Fibroblast of lung (primary cell): ENCODE measurements at regions not wholly inside any gene's neighbourhood (a gene's known extent, or its start where the extent isn't known, plus 50 kb on each side); places are given as distances from the start of the nearest gene placed in this dataset.

ENCODE experiments used
- DNase-seq, 2 donors: peaks; one replicate each; pipeline versions ENCODE4 v3.0.0 to v3.0.0-alpha.2; 2010; ENCODE audit warnings: low read depth in 2 of 2
- H2AFZ ChIP-seq: 2 replicates; pipeline ENCODE4 v1.5.1; 2012; ENCODE audit warnings: low read length, control low read depth, inconsistent platforms
- H3K27ac ChIP-seq: 2 replicates; pipeline ENCODE4 v1.5.1; 2011; ENCODE audit warnings: low read length, control low read depth; ENCODE audit not compliant: insufficient read depth
- H3K27me3 ChIP-seq: 2 replicates; pipeline ENCODE4 v1.5.1; 2011; ENCODE audit warnings: mild to moderate bottlenecking, low read length; ENCODE audit not compliant: control insufficient read depth, insufficient read depth
- H3K36me3 ChIP-seq: 2 replicates; pipeline ENCODE4 v1.5.1; 2011; ENCODE audit warnings: low read length; ENCODE audit not compliant: control insufficient read depth, insufficient read depth
- H3K4me1 ChIP-seq: 2 replicates; pipeline ENCODE4 v1.5.1; 2011; ENCODE audit warnings: low read length; ENCODE audit not compliant: control insufficient read depth, insufficient read depth; ENCODE audit errors: extremely low read depth
- H3K4me2 ChIP-seq: 2 replicates; pipeline ENCODE4 v1.5.1; 2011; ENCODE audit warnings: low read length, control low read depth; ENCODE audit not compliant: insufficient read depth; ENCODE audit errors: extremely low read depth
- H3K4me3 ChIP-seq, 4 experiments: fragments of 200-600 bp in 1 of 4; sonication (generic) in 1 of 4; replicated peaks in 1 of 4; 2 replicates each; pipeline ENCODE4 v1.5.1; 2011 to 2016; ENCODE audit warnings: low read length in 4 of 4, low read depth in 3 of 4, mild to moderate bottlenecking in 3 of 4, control low read depth in 2 of 4, inconsistent platforms in 1 of 4, mixed read lengths in 1 of 4; ENCODE audit not compliant: insufficient read depth in 1 of 4; ENCODE audit errors: control extremely low read depth in 1 of 4
- H3K79me2 ChIP-seq: 2 replicates; pipeline ENCODE4 v1.5.1; 2012; ENCODE audit warnings: mild to moderate bottlenecking, low read length, inconsistent platforms; ENCODE audit not compliant: control insufficient read depth, insufficient read depth
- H3K9ac ChIP-seq: 2 replicates; pipeline ENCODE4 v1.5.1; 2011; ENCODE audit warnings: mild to moderate bottlenecking, low read length, control low read depth; ENCODE audit not compliant: insufficient read depth
- H3K9me3 ChIP-seq: 2 replicates; pipeline ENCODE4 v1.5.1; 2012; ENCODE audit warnings: low read depth, low read length; ENCODE audit not compliant: control insufficient read depth, insufficient read depth
- H4K20me1 ChIP-seq: 2 replicates; pipeline ENCODE4 v1.5.1; 2011; ENCODE audit warnings: low read length; ENCODE audit not compliant: control insufficient read depth, insufficient read depth; ENCODE audit errors: extremely low read depth
- EZH2 ChIP-seq: IDR thresholded peaks from 2 replicates; pipeline ENCODE4 v1.5.1; 2012; ENCODE audit warnings: low read length, control low read depth, mild to moderate bottlenecking; ENCODE audit errors: missing control alignments
- TF ChIP-seq, protein P1 (sequence below), 2 donors: IDR thresholded peaks in 1 of 2; conservative IDR thresholded peaks in 1 of 2; 1 replicate in 1 of 2; 2 replicates in 1 of 2; pipeline ENCODE4 v1.5.1; 2011 to 2012; ENCODE audit warnings: low read length in 2 of 2, control low read depth in 1 of 2, inconsistent platforms in 1 of 2, low read depth in 1 of 2, mild to moderate bottlenecking in 1 of 2

DNA sequence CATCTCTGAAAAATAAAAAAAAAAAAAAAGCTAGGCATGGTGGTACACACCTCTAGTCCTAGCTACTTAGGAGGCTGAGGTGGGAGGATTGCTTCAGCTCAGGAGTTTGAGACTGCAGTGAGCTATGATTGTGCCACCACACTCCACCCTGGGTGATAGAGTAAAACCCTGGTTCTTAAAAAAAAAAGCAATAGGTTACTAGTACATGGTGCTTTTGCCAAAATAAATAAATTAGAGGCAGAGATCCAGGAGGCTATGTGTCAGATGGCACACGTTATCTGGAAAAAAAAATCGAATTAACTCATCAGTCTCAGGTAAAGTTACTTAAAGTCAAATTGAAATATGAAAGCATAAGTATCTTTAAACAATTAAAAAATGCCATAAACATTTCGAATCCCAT is 94.3 kb downstream of the VCX3A start:
- Histone ChIP-seq H3K4me3 (no peak overlapping the region), H3K9ac (no peak overlapping the region), H2AFZ (no peak overlapping the region), H3K79me2 (no peaks in the 10 kb centered on the region), H3K9me3 (no peaks in the 10 kb centered on the region), H4K20me1 (no peaks in the 10 kb centered on the region), H3K27ac (no peak overlapping the region), H3K4me1 (no peaks in the 10 kb centered on the region), H3K36me3 (no peaks in the 10 kb centered on the region), H3K4me2 (no peak overlapping the region), H3K27me3 (no peaks in the 10 kb centered on the region)
- TF ChIP-seq, protein P1, sequence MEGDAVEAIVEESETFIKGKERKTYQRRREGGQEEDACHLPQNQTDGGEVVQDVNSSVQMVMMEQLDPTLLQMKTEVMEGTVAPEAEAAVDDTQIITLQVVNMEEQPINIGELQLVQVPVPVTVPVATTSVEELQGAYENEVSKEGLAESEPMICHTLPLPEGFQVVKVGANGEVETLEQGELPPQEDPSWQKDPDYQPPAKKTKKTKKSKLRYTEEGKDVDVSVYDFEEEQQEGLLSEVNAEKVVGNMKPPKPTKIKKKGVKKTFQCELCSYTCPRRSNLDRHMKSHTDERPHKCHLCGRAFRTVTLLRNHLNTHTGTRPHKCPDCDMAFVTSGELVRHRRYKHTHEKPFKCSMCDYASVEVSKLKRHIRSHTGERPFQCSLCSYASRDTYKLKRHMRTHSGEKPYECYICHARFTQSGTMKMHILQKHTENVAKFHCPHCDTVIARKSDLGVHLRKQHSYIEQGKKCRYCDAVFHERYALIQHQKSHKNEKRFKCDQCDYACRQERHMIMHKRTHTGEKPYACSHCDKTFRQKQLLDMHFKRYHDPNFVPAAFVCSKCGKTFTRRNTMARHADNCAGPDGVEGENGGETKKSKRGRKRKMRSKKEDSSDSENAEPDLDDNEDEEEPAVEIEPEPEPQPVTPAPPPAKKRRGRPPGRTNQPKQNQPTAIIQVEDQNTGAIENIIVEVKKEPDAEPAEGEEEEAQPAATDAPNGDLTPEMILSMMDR (conservative IDR thresholded peaks at IDR 0.05 in 1 of 2, IDR thresholded peaks at IDR 0.05 in 1 of 2; ENCODE audit: low read depth in 1 of 2, low read length in 2 of 2): no peak
- TF ChIP-seq EZH2: no peak
- DNase-seq: no peak

DNA sequence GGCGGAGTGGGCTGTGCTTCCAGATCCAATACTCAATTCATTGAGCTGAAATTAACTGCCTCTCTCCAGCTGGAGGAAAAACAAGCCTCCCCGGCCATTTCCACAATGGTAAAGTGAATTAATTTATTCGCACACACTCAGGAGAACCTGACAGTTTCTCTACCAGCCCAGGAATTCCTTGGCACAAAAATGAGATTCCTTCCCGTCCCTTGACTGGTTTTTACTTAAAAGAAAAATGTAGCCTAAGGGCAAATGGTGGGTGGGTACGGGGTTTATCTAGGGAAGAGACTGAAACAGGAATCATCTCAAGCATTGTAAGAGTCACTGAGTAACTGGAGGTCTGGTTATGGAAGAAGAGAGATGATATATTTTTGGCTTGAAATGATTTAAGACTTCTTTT is 102.7 kb downstream of the VCX3A start:
- Histone ChIP-seq H3K27me3 (no peaks in the 10 kb centered on the region), H3K27ac (no peak overlapping the region), H3K36me3 (no peaks in the 10 kb centered on the region), H3K4me3 (no peak overlapping the region), H2AFZ (no peak overlapping the region), H3K4me2 (no peak overlapping the region), H4K20me1 (no peaks in the 10 kb centered on the region), H3K9me3 (no peaks in the 10 kb centered on the region), H3K9ac (no peak overlapping the region), H3K4me1 (no peaks in the 10 kb centered on the region), H3K79me2 (no peaks in the 10 kb centered on the region)
- no peak for TF ChIP-seq EZH2
- TF ChIP-seq, protein P1 (conservative IDR thresholded peaks at IDR 0.05 in 1 of 2, IDR thresholded peaks at IDR 0.05 in 1 of 2; ENCODE audit: low read depth in 1 of 2, low read length in 2 of 2): no peak
- DNase-seq: no peak

DNA sequence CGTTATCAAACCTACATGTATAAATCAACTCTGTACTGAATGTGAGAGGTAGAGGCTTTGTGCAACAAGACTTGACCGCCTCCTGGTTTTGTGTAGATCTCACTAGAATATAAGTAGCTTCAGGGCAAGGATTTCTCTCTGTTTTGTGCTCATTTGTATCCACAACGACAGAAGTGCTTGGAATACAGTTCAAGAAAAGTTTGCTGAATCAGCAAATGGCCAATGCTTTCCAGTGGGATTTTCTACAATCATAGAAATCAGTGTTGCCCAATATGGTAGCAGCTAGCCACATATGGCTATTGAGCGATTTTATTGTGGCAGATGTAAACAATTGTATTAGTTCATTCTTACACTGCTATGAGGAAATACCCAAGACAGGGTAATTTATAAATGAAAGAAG is 127.4 kb downstream of the VCX3A start:
- TF ChIP-seq EZH2: no peak
- TF ChIP-seq, protein P1 (conservative IDR thresholded peaks at IDR 0.05 in 1 of 2, IDR thresholded peaks at IDR 0.05 in 1 of 2; ENCODE audit: low read depth in 1 of 2, low read length in 2 of 2): no peak
- Histone ChIP-seq H3K27ac (no peak overlapping the region), H3K79me2 (no peaks in the 10 kb centered on the region), H3K36me3 (no peaks in the 10 kb centered on the region), H3K4me1 (no peaks in the 10 kb centered on the region), H3K4me3 (no peak overlapping the region), H4K20me1 (no peaks in the 10 kb centered on the region), H3K9me3 (no peaks in the 10 kb centered on the region), H2AFZ (no peak overlapping the region), H3K4me2 (no peak overlapping the region), H3K27me3 (no peaks in the 10 kb centered on the region), H3K9ac (no peak overlapping the region)
- no peak for DNase-seq
